ENCODE measurements at regions not wholly inside any gene's neighbourhood (a gene's known extent, or its start where the extent isn't known, plus 50 kb on each side); places are given as distances from the start of the nearest gene placed in this dataset.

DNA sequence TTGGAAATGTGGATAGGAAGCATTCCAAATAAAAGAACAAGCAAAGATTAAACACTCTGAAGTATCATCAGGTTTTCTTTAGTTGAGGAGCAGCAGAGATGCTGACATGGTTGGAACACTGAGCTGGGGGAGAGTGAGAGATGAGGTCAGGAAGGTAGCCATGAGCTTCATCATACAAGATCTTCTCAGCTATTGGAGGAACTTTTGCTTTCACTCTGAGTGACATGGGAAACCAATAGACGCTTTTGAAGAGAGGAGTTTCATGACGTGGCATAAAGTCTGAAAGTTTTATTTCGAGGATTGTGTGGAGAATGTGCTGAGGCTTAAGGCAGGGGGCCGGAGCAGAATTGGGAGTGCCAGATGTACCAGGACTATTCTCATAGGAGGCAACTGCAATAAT, 616.2 kb upstream of the CAMK1G start:
- TF ChIP-seq SP1 (IDR thresholded peaks at IDR 0.05) (no peak), L3MBTL2 (conservative IDR thresholded peaks at IDR 0.05) (no peak), SUZ12 (IDR thresholded peaks at IDR 0.05) (no peak), FOXA1 (IDR thresholded peaks at IDR 0.05) (no peak), ARNT (IDR thresholded peaks at IDR 0.05) (no peak), FOXM1 (IDR thresholded peaks at IDR 0.05; ENCODE audit: borderline replicate concordance) (no peak), NFRKB (IDR thresholded peaks at IDR 0.05) (no peak), FOXK2 (IDR thresholded peaks at IDR 0.05) (no peak), TARDBP (IDR thresholded peaks at IDR 0.05) (no peak), LEF1 (IDR thresholded peaks at IDR 0.05; ENCODE audit: borderline replicate concordance) (no peak), HDGF (IDR thresholded peaks at IDR 0.05; ENCODE audit: borderline replicate concordance) (no peak), BHLHE40 (IDR thresholded peaks at IDR 0.05; ENCODE audit: borderline replicate concordance) (no peak), ZNF384 (IDR thresholded peaks at IDR 0.05) (no peak)
- TF ChIP-seq, protein P1, sequence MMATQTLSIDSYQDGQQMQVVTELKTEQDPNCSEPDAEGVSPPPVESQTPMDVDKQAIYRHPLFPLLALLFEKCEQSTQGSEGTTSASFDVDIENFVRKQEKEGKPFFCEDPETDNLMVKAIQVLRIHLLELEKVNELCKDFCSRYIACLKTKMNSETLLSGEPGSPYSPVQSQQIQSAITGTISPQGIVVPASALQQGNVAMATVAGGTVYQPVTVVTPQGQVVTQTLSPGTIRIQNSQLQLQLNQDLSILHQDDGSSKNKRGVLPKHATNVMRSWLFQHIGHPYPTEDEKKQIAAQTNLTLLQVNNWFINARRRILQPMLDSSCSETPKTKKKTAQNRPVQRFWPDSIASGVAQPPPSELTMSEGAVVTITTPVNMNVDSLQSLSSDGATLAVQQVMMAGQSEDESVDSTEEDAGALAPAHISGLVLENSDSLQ (IDR thresholded peaks at IDR 0.05): no peak
